Liver (tissue), 8 donors: ENCODE measurements at regions not wholly inside any gene's neighbourhood (a gene's known extent, or its start where the extent isn't known, plus 50 kb on each side); places are given as distances from the start of the nearest gene placed in this dataset.
A peak's percentile ranks its signal among the peaks of the same experiment; 100 is the strongest.

ENCODE experiments used
- DNase-seq: peaks from one replicate; pipeline ENCODE4 v3.0.0-alpha.2; 2017; ENCODE audit warnings: low spot score
- H3K27ac ChIP-seq, 2 donors: one replicate each; pipeline ENCODE4 v1.7.0; 2013; ENCODE audit warnings: inconsistent platforms in 2 of 2, low read length in 2 of 2, control low read depth in 1 of 2, low read depth in 1 of 2, mild to moderate bottlenecking in 1 of 2
- H3K27me3 ChIP-seq, 4 donors: one replicate each; pipeline versions ENCODE4 v1.6.1 to v1.7.0; 2013; ENCODE audit warnings: low read length in 3 of 4, inconsistent platforms in 1 of 4, mild to moderate bottlenecking in 1 of 4, moderate library complexity in 1 of 4; ENCODE audit not compliant: control insufficient read depth in 4 of 4, insufficient read depth in 4 of 4
- H3K36me3 ChIP-seq, 4 donors: one replicate each; pipeline versions ENCODE4 v1.6.1 to v1.7.0; 2013; ENCODE audit warnings: low read length in 3 of 4, mild to moderate bottlenecking in 3 of 4, low read depth in 1 of 4, moderate library complexity in 1 of 4; ENCODE audit not compliant: control insufficient read depth in 4 of 4, insufficient read depth in 3 of 4
- H3K4me1 ChIP-seq, 4 donors: one replicate each; pipeline versions ENCODE4 v1.6.1 to v1.7.0; 2013; ENCODE audit warnings: low read length in 3 of 4, mild to moderate bottlenecking in 3 of 4, moderate library complexity in 1 of 4; ENCODE audit not compliant: control insufficient read depth in 4 of 4, insufficient read depth in 4 of 4
- H3K4me3 ChIP-seq, 3 donors: one replicate each; pipeline versions ENCODE4 v1.6.1 to v1.7.0; 2013; ENCODE audit warnings: low read length in 3 of 3, control low read depth in 1 of 3, low read depth in 1 of 3, mild to moderate bottlenecking in 1 of 3
- H3K9ac ChIP-seq, 2 donors: one replicate each; pipeline ENCODE4 v1.7.0; 2013; ENCODE audit warnings: low read length in 2 of 2, mild to moderate bottlenecking in 2 of 2, moderate library complexity in 2 of 2, control low read depth in 1 of 2, low read depth in 1 of 2
- H3K9me3 ChIP-seq, 4 donors: one replicate each; pipeline versions ENCODE4 v1.6.1 to v1.7.0; 2013; ENCODE audit warnings: low read length in 3 of 4; ENCODE audit not compliant: control insufficient read depth in 4 of 4
- EGR1 ChIP-seq, 2 donors: IDR thresholded peaks; 2 replicates each; pipeline ENCODE4 v1.6.1; 2016 to 2018; ENCODE audit warnings: antibody characterized with exemption in 2 of 2, low read depth in 2 of 2
- FOXA1 ChIP-seq: IDR thresholded peaks from 2 replicates; pipeline ENCODE4 v1.6.1; 2016; ENCODE audit warnings: antibody characterized with exemption
- HNF4A ChIP-seq, 2 donors: conservative IDR thresholded peaks; 2 replicates each; pipeline ENCODE4 v1.6.1; 2016; ENCODE audit warnings: antibody characterized with exemption in 2 of 2, mild to moderate bottlenecking in 2 of 2
- HNF4G ChIP-seq: IDR thresholded peaks from 2 replicates; pipeline ENCODE4 v1.6.1; 2016; ENCODE audit warnings: antibody characterized with exemption
- NR2F2 ChIP-seq: IDR thresholded peaks from 2 replicates; pipeline ENCODE4 v1.6.1; 2016; ENCODE audit warnings: antibody characterized with exemption
- RAD21 ChIP-seq, 2 donors: IDR thresholded peaks; 2 replicates each; pipeline ENCODE4 v1.6.1; 2016; ENCODE audit warnings: antibody characterized with exemption in 2 of 2, mild to moderate bottlenecking in 2 of 2
- RXRA ChIP-seq, 2 donors: IDR thresholded peaks; 2 replicates each; pipeline ENCODE4 v1.6.1; 2017 to 2018; ENCODE audit warnings: antibody characterized with exemption in 2 of 2, mild to moderate bottlenecking in 1 of 2
- SP1 ChIP-seq: IDR thresholded peaks from 2 replicates; pipeline ENCODE4 v1.6.1; 2018; ENCODE audit warnings: antibody characterized with exemption, mild to moderate bottlenecking
- TAF1 ChIP-seq: conservative IDR thresholded peaks from 2 replicates; pipeline ENCODE4 v1.6.1; 2016; ENCODE audit warnings: antibody characterized with exemption, mild to moderate bottlenecking
- WGBS: extraction: QIAGEN DNeasy Blood & Tissue Kit; methylation state at CpG from one replicate; pipeline ENCODE4 v1.1.7; 2013; 5-methylcytosine and 5-hydroxymethylcytosine counted together
- TF ChIP-seq, protein P1 (sequence below): fragments of 150-350 bp; IDR thresholded peaks from 2 replicates; pipeline ENCODE4 v1.5.1; 2017; ENCODE audit warnings: improper control_type of control experiment, low read depth, low read length; ENCODE audit not compliant: missing input control
- TF ChIP-seq, protein P2 (sequence below): IDR thresholded peaks from 2 replicates; pipeline ENCODE4 v1.6.1; 2016; ENCODE audit warnings: antibody characterized with exemption
- TF ChIP-seq, protein P3 (sequence below): IDR thresholded peaks from 2 replicates; pipeline ENCODE4 v1.6.1; 2016; ENCODE audit warnings: antibody characterized with exemption
- TF ChIP-seq, protein P4 (sequence below): IDR thresholded peaks from 2 replicates; pipeline ENCODE4 v1.6.1; 2016; ENCODE audit warnings: antibody characterized with exemption, mild to moderate bottlenecking
- donor health status: healthy.
- donor health status: healthy.
- donor health status: healthy.
- donor health status: healthy.
- donor health status: healthy.

DNA sequence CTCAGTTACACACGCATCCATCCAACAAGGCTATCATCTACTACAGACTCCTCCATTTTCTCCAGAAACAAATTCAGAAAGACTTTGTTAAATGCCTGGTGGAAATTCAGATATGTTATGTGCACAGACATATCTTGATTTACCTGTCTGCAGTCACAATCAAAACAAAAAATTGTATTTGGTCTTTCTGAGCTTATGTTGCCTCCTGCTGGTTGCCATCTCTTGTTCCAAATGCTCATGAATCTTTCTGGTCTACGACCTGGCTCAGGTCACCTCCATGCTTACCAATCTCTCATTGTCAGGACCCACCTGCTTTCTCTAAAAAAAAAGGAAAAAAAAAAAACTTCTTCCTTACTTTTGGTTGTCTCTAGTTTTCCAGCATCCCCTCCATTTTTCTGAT, 169.2 kb upstream of the PLXNC1 start:
- Histone ChIP-seq H3K9ac (no peak overlapping the region), H3K4me1 (peaks cover 0 to 3% (median 1%) of the 10 kb centered on the region in 4 donors), H3K36me3 (no peaks in the 10 kb centered on the region), H3K9me3 (no peaks in the 10 kb centered on the region), H3K27ac (no peak overlapping the region), H3K27me3 (no peaks in the 10 kb centered on the region), H3K4me3 (no peak overlapping the region)
- 57% methylated on average over 2 of the region's 2 CpGs for WGBS
- TF ChIP-seq SP1 (no peak), RXRA (IDR thresholded peaks at IDR 0.05) (peak in 1 of 2 donors; percentile 34), RAD21 (IDR thresholded peaks at IDR 0.05) (peak; percentile 88 to 91)
- TF ChIP-seq, protein P1, sequence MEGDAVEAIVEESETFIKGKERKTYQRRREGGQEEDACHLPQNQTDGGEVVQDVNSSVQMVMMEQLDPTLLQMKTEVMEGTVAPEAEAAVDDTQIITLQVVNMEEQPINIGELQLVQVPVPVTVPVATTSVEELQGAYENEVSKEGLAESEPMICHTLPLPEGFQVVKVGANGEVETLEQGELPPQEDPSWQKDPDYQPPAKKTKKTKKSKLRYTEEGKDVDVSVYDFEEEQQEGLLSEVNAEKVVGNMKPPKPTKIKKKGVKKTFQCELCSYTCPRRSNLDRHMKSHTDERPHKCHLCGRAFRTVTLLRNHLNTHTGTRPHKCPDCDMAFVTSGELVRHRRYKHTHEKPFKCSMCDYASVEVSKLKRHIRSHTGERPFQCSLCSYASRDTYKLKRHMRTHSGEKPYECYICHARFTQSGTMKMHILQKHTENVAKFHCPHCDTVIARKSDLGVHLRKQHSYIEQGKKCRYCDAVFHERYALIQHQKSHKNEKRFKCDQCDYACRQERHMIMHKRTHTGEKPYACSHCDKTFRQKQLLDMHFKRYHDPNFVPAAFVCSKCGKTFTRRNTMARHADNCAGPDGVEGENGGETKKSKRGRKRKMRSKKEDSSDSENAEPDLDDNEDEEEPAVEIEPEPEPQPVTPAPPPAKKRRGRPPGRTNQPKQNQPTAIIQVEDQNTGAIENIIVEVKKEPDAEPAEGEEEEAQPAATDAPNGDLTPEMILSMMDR = peak; percentile 56
- no peak for DNase-seq

- Histone ChIP-seq H3K9me3 (no peaks in the 10 kb centered on the region), H3K36me3 (no peaks in the 10 kb centered on the region), H3K27me3 (no peaks in the 10 kb centered on the region), H3K4me3 (no peak overlapping the region), H3K27ac (no peak overlapping the region), H3K9ac (no peak overlapping the region), H3K4me1 (peaks cover 0 to 3% (median 1%) of the 10 kb centered on the region in 4 donors)
- DNase-seq = no peak
- TF ChIP-seq, protein P2, sequence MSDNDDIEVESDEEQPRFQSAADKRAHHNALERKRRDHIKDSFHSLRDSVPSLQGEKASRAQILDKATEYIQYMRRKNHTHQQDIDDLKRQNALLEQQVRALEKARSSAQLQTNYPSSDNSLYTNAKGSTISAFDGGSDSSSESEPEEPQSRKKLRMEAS = no peak
- TF ChIP-seq FOXA1 (no peak), RAD21 (IDR thresholded peaks at IDR 0.05) (no peak), RXRA (IDR thresholded peaks at IDR 0.05) (no peak), HNF4A (conservative IDR thresholded peaks at IDR 0.05) (no peak), TAF1 (no peak), HNF4G (no peak), EGR1 (IDR thresholded peaks at IDR 0.05; ENCODE audit: low read depth in 2 of 2) (no peak)
- TF ChIP-seq, protein P3, sequence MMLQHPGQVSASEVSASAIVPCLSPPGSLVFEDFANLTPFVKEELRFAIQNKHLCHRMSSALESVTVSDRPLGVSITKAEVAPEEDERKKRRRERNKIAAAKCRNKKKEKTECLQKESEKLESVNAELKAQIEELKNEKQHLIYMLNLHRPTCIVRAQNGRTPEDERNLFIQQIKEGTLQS = no peak
- TF ChIP-seq, protein P4, sequence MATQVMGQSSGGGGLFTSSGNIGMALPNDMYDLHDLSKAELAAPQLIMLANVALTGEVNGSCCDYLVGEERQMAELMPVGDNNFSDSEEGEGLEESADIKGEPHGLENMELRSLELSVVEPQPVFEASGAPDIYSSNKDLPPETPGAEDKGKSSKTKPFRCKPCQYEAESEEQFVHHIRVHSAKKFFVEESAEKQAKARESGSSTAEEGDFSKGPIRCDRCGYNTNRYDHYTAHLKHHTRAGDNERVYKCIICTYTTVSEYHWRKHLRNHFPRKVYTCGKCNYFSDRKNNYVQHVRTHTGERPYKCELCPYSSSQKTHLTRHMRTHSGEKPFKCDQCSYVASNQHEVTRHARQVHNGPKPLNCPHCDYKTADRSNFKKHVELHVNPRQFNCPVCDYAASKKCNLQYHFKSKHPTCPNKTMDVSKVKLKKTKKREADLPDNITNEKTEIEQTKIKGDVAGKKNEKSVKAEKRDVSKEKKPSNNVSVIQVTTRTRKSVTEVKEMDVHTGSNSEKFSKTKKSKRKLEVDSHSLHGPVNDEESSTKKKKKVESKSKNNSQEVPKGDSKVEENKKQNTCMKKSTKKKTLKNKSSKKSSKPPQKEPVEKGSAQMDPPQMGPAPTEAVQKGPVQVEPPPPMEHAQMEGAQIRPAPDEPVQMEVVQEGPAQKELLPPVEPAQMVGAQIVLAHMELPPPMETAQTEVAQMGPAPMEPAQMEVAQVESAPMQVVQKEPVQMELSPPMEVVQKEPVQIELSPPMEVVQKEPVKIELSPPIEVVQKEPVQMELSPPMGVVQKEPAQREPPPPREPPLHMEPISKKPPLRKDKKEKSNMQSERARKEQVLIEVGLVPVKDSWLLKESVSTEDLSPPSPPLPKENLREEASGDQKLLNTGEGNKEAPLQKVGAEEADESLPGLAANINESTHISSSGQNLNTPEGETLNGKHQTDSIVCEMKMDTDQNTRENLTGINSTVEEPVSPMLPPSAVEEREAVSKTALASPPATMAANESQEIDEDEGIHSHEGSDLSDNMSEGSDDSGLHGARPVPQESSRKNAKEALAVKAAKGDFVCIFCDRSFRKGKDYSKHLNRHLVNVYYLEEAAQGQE = no peak
- 88% methylated on average over 3 of the region's 3 CpGs for WGBS
Observed at GRCh38 chr12:93980711-93981110, 167.7 kb upstream of the PLXNC1 start.

DNA sequence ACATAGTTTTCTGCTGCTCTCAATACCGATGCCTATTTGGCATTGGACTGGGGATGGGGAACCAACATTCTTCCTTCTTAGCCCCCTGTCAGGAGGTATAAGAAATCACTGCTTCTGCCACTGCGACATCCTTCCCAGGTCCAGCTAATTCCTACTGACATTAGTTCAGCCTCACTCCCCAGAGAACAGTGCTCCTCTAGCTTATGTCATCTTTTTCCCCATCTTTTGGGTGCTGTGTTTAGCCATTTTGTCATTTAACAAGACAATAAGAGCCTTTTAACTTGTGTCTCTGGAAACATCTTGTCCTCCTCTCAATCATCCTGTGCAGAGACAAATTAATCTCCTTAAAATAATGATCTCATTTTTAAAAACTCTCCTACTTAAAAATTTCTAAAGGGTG, 167.0 kb upstream of the PLXNC1 start:
- Histone ChIP-seq H3K4me3 (no peak overlapping the region), H3K9ac (no peak overlapping the region), H3K4me1 (peaks cover 0 to 3% (median 1%) of the 10 kb centered on the region in 4 donors), H3K36me3 (no peaks in the 10 kb centered on the region), H3K27ac (no peak overlapping the region), H3K9me3 (no peaks in the 10 kb centered on the region), H3K27me3 (no peaks in the 10 kb centered on the region)
- 95% methylated on average over 2 of the region's 2 CpGs for WGBS
- TF ChIP-seq, protein P2 = no peak
- TF ChIP-seq SP1 (no peak), TAF1 (no peak), RAD21 (IDR thresholded peaks at IDR 0.05) (no peak), NR2F2 (no peak), RXRA (IDR thresholded peaks at IDR 0.05) (no peak), EGR1 (IDR thresholded peaks at IDR 0.05; ENCODE audit: low read depth in 2 of 2) (no peak)
- TF ChIP-seq, protein P3 = no peak
- TF ChIP-seq, protein P1 = no peak
- TF ChIP-seq, protein P4 = no peak
- DNase-seq = no peak
